GM12878 (cell line): ENCODE measurements at regions not wholly inside any gene's neighbourhood (a gene's known extent, or its start where the extent isn't known, plus 50 kb on each side); places are given as distances from the start of the nearest gene placed in this dataset.

ENCODE experiments used
- ATAC-seq: fragments of 200-7000 bp; cut with Tn5 transposase; 3 replicates; pipeline ENCODE4 v1.9.1; 2020; ENCODE audit warnings: mild to moderate bottlenecking, moderate library complexity
- BruUV-seq: library from RNA; stranded (reverse); fragments of 400-500 nt; replicated peaks from 2 replicates; lab custom pipeline; 2021; lab: Mats Ljungman, UMichigan
- CTCF ChIA-PET: fragments of 300-600 bp; sonication (Branson Sonifier 250); formaldehyde crosslinking; extraction: SDS; loops from one replicate; lab custom pipeline; 2021; ENCODE audit warnings: inconsistent platforms; lab: Yijun Ruan, JAX
- POLR2A ChIA-PET: fragments of 350-600 bp; formaldehyde crosslinking; extraction: SDS; loops from one replicate; lab custom pipeline; 2021; ENCODE audit warnings: inconsistent platforms; lab: Charles Lee
- RAD21 ChIA-PET: fragments of 300-600 bp; sonication (Branson Sonifier 250); formaldehyde crosslinking; loops from one replicate; lab custom pipeline; 2023; ENCODE audit warnings: antibody characterized with exemption; ENCODE audit not compliant: unreplicated experiment; lab: Charles Lee
- SMC1A ChIA-PET: fragments of 300-600 bp; sonication (Branson Sonifier 250); formaldehyde crosslinking; loops from one replicate; lab custom pipeline; 2023; ENCODE audit not compliant: unreplicated experiment, uncharacterized antibody; lab: Charles Lee
- DNase-seq: peaks from one replicate; pipeline ENCODE4 v3.0.0-alpha.2; 2011; ENCODE audit warnings: low read depth, low spot score
- FAIRE-seq: peaks from 3 replicates; lab custom pipeline; 2011; peaks lifted over from hg19 to GRCh38; lab: Jason Lieb, UNC
- H2AFZ ChIP-seq: 2 replicates; pipeline ENCODE4 v1.6.0; 2011; ENCODE audit warnings: low read depth, low read length, control low read depth; ENCODE audit not compliant: control insufficient read depth
- H3K27ac ChIP-seq: 2 replicates; pipeline ENCODE4 v1.5.1; 2011; ENCODE audit warnings: control low read depth; ENCODE audit not compliant: control insufficient read depth, insufficient read depth
- H3K27me3 ChIP-seq, 2 experiments: replicated peaks in 1 of 2; 2 replicates each; pipeline versions ENCODE4 v1.6.0 to v1.6.1; 2011; ENCODE audit warnings: low read length in 1 of 2; ENCODE audit not compliant: control insufficient read depth in 2 of 2, insufficient read depth in 2 of 2
- H3K36me3 ChIP-seq, 2 experiments: 2 replicates each; pipeline ENCODE4 v1.5.1; 2011; ENCODE audit warnings: low read length in 1 of 2; ENCODE audit not compliant: control insufficient read depth in 2 of 2, insufficient read depth in 2 of 2
- H3K4me1 ChIP-seq: 2 replicates; pipeline ENCODE4 v1.6.1; 2011; ENCODE audit warnings: mild to moderate bottlenecking, low read length, moderate library complexity, mixed read lengths; ENCODE audit not compliant: control insufficient read depth, insufficient read depth
- H3K4me2 ChIP-seq: 2 replicates; pipeline ENCODE4 v1.6.0; 2011; ENCODE audit warnings: control low read depth; ENCODE audit not compliant: control insufficient read depth, insufficient read depth
- H3K4me3 ChIP-seq: fragments of 200-600 bp; sonication (generic); 2 replicates; pipeline ENCODE4 v1.5.1; 2016
- H3K79me2 ChIP-seq: 2 replicates; pipeline ENCODE4 v1.6.0; 2011; ENCODE audit warnings: low read length; ENCODE audit not compliant: control insufficient read depth, insufficient read depth
- H3K9ac ChIP-seq: 2 replicates; pipeline ENCODE4 v1.8.0; 2011; ENCODE audit warnings: low read length, control low read depth, mixed read lengths; ENCODE audit not compliant: control insufficient read depth, insufficient read depth
- H3K9me3 ChIP-seq: replicated peaks from 3 replicates; pipeline ENCODE4 v1.5.1; 2011; ENCODE audit warnings: mild to moderate bottlenecking, low read length; ENCODE audit not compliant: control insufficient read depth, insufficient read depth
- H4K20me1 ChIP-seq: 2 replicates; pipeline ENCODE4 v1.6.0; 2011; ENCODE audit not compliant: control insufficient read depth, insufficient read depth
- ATF7 ChIP-seq: fragments of 450-650 bp; IDR thresholded peaks from 2 replicates; pipeline ENCODE4 v1.6.1; 2016; ENCODE audit warnings: low read depth, mild to moderate bottlenecking
- BCL11A ChIP-seq: IDR thresholded peaks from 2 replicates; pipeline ENCODE4 v1.6.1; 2011; ENCODE audit warnings: low read depth, low read length
- DPF2 ChIP-seq: fragments of 450-650 bp; IDR thresholded peaks from 2 replicates; pipeline ENCODE4 v1.6.1; 2017; ENCODE audit warnings: mild to moderate bottlenecking
- KAT2A ChIP-seq: conservative IDR thresholded peaks from 2 replicates; pipeline ENCODE4 v1.6.1; 2011; ENCODE audit warnings: low read depth, low read length; ENCODE audit not compliant: control insufficient read depth
- MAX ChIP-seq: IDR thresholded peaks from 2 replicates; pipeline ENCODE4 v1.6.1; 2012; ENCODE audit warnings: low read depth, low read length, improper control_type of control experiment
- MTA3 ChIP-seq: IDR thresholded peaks from 2 replicates; pipeline ENCODE4 v1.6.1; 2012; ENCODE audit warnings: low read length, inconsistent platforms, borderline replicate concordance
- NR2F1 ChIP-seq: fragments of 450-650 bp; conservative IDR thresholded peaks from 2 replicates; pipeline ENCODE4 v1.6.1; 2017; ENCODE audit warnings: mild to moderate bottlenecking
- RELB ChIP-seq: fragments of 450-650 bp; IDR thresholded peaks from 2 replicates; pipeline ENCODE4 v1.6.1; 2017; ENCODE audit warnings: low read depth, mild to moderate bottlenecking, moderate library complexity
- SMC3 ChIP-seq: IDR thresholded peaks from 2 replicates; pipeline ENCODE4 v1.6.1; 2011; ENCODE audit warnings: low read length, improper control_type of control experiment, borderline replicate concordance
- TCF12 ChIP-seq: IDR thresholded peaks from 2 replicates; pipeline ENCODE4 v1.6.1; 2011; ENCODE audit warnings: low read depth, mild to moderate bottlenecking, low read length
- TCF7 ChIP-seq: IDR thresholded peaks from 2 replicates; pipeline ENCODE4 v1.6.1; 2014; ENCODE audit warnings: antibody characterized with exemption, borderline replicate concordance
- WRNIP1 ChIP-seq: IDR thresholded peaks from 2 replicates; pipeline ENCODE4 v1.6.1; 2011; ENCODE audit warnings: low read depth, low read length, improper control_type of control experiment, borderline replicate concordance
- YBX1 ChIP-seq: fragments of 450-650 bp; IDR thresholded peaks from 2 replicates; pipeline ENCODE4 v1.6.1; 2016; ENCODE audit warnings: antibody characterized with exemption
- ZBTB33 ChIP-seq: fragments of 450-650 bp; IDR thresholded peaks from 2 replicates; pipeline ENCODE4 v1.6.1; 2017; ENCODE audit warnings: mild to moderate bottlenecking
- ZNF207 ChIP-seq: fragments of 450-650 bp; IDR thresholded peaks from 2 replicates; pipeline ENCODE4 v1.6.1; 2014; ENCODE audit warnings: antibody characterized with exemption, mild to moderate bottlenecking, borderline replicate concordance
- WGBS: methylation state at CpG from one replicate; pipeline ENCODE4 v1.1.6; 2016; ENCODE audit warnings: low lambda C conversion rate; ENCODE audit not compliant: insufficient replicate concordance, insufficient coverage; ENCODE audit errors: missing lambda C conversion rate; 5-methylcytosine and 5-hydroxymethylcytosine counted together
- in situ Hi-C: fragments of 300-500 bp; cut with MboI; formaldehyde crosslinking; loops from 9 replicates; pipeline ENCODE4 v1.14.3; 2018; ENCODE audit warnings: mixed read lengths
- intact Hi-C: fragments of 100-400 bp; cut with micrococcal nuclease; formaldehyde crosslinking; loops from one replicate; pipeline ENCODE4 v1.14.2; 2022; ENCODE audit not compliant: unreplicated experiment
- TF ChIP-seq, protein P1 (sequence below): fragments of 450-650 bp; IDR thresholded peaks from 2 replicates; pipeline ENCODE4 v1.6.1; 2016; ENCODE audit warnings: mild to moderate bottlenecking

GRCh38 chr11:95331161-95331560, 100.2 kb upstream of the SESN3 start:
- H3K4me1 ChIP-seq, result no peaks in the 10 kb centered on the region
- H4K20me1 ChIP-seq, result no peaks in the 10 kb centered on the region
- ChIA-PET CTCF (interaction anchor here (1.8 kb wide), 1 partner anchor 12 kb away, joined by 4 read pairs; no protein-coding TSS in a partner anchor), SMC1A (interaction anchor here (0.8 to 1.6 kb wide), 2 partner anchors 35 to 49 kb away, joined by 3 read pairs; no protein-coding TSS in a partner anchor), RAD21 (no interaction called here), POLR2A (no interaction called here)
- no peak overlapping the region for H3K4me3 ChIP-seq
- ATAC-seq, result no peak
- H3K79me2 ChIP-seq, result no peaks in the 10 kb centered on the region
- in situ Hi-C loops, result no loop called here
- H3K9ac ChIP-seq, result no peak overlapping the region
- no peak overlapping the region for H3K4me2 ChIP-seq
- H3K27me3 ChIP-seq, result no peaks in the 10 kb centered on the region
- no TSS peak for BruUV-seq
- H3K36me3 ChIP-seq, result no peaks in the 10 kb centered on the region
- no peaks in the 10 kb centered on the region for H3K9me3 ChIP-seq
- no peak for TF ChIP-seq TCF12
- no peak for TF ChIP-seq DPF2
- no peak for TF ChIP-seq NR2F1
- TF ChIP-seq KAT2A, result no peak
- TF ChIP-seq BCL11A, result no peak
- TF ChIP-seq TCF7, result no peak
- TF ChIP-seq ATF7, result no peak
- TF ChIP-seq YBX1, result no peak
- TF ChIP-seq, protein P1, sequence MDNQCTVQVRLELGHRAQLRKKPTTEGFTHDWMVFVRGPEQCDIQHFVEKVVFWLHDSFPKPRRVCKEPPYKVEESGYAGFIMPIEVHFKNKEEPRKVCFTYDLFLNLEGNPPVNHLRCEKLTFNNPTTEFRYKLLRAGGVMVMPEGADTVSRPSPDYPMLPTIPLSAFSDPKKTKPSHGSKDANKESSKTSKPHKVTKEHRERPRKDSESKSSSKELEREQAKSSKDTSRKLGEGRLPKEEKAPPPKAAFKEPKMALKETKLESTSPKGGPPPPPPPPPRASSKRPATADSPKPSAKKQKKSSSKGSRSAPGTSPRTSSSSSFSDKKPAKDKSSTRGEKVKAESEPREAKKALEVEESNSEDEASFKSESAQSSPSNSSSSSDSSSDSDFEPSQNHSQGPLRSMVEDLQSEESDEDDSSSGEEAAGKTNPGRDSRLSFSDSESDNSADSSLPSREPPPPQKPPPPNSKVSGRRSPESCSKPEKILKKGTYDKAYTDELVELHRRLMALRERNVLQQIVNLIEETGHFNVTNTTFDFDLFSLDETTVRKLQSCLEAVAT, result no peak
- TF ChIP-seq ZNF207, result no peak
- no peak for TF ChIP-seq WRNIP1
- TF ChIP-seq SMC3, result no peak
- no peak for TF ChIP-seq MAX
- no peak for TF ChIP-seq MTA3
- TF ChIP-seq RELB, result no peak
- no peak for TF ChIP-seq ZBTB33
- TF ChIP-seq, all 136 proteins: peak for 0
- WGBS, result 0% methylated on average over 1 of the region's 1 CpG
- no peak for FAIRE-seq
- DNase-seq, result no peak
- Histone ChIP-seq H2AFZ (no peak overlapping the region), H3K27ac (no peak overlapping the region)
- intact Hi-C loops, result no loop called here
